Lower leg skin (tissue), 4 donors: ENCODE measurements at regions not wholly inside any gene's neighbourhood (a gene's known extent, or its start where the extent isn't known, plus 50 kb on each side); places are given as distances from the start of the nearest gene placed in this dataset.

Source experiments
- DNase-seq, 2 donors: peaks; one replicate each; pipeline ENCODE4 v3.0.0-alpha.2; 2019; ENCODE audit warnings: low spot score in 2 of 2
- H3K4me3 ChIP-seq: fragments of 200-600 bp; sonication (generic); 2 replicates; pipeline ENCODE4 v1.5.1; 2017; ENCODE audit warnings: mild to moderate bottlenecking, low read depth; ENCODE audit not compliant: poor library complexity, severe bottlenecking
- POLR2A ChIP-seq, 2 donors: fragments of 450-650 bp; IDR thresholded peaks; one replicate each; pipeline ENCODE4 v1.6.1; 2016 to 2017; ENCODE audit warnings: antibody characterized with exemption in 2 of 2, mild to moderate bottlenecking in 1 of 2, moderate library complexity in 1 of 2
- WGBS, 2 donors: methylation state at CpG; one replicate each; pipeline ENCODE4 v1.1.5; 2018; 5-methylcytosine and 5-hydroxymethylcytosine counted together
- intact Hi-C: fragments of 100-400 bp; cut with DNase I; formaldehyde crosslinking; loops from one replicate; pipeline ENCODE4 v1.15.0; 2023; ENCODE audit warnings: low total_unique reads
- TF ChIP-seq, protein P1 (sequence below), 3 donors: fragments of 450-650 bp; IDR thresholded peaks; one replicate each; pipeline ENCODE4 v1.5.1; 2016; ENCODE audit warnings: antibody characterized with exemption in 3 of 3, mild to moderate bottlenecking in 3 of 3, moderate library complexity in 2 of 3

GRCh38 chr9:115604831-115605483, 487.0 kb upstream of the TNC start:
- 31 to 55% methylated on average over 2 of the region's 2 CpGs for WGBS, 2 donors
- no peak for DNase-seq
- H3K4me3 ChIP-seq: no peak overlapping the region
- TF ChIP-seq, protein P1, sequence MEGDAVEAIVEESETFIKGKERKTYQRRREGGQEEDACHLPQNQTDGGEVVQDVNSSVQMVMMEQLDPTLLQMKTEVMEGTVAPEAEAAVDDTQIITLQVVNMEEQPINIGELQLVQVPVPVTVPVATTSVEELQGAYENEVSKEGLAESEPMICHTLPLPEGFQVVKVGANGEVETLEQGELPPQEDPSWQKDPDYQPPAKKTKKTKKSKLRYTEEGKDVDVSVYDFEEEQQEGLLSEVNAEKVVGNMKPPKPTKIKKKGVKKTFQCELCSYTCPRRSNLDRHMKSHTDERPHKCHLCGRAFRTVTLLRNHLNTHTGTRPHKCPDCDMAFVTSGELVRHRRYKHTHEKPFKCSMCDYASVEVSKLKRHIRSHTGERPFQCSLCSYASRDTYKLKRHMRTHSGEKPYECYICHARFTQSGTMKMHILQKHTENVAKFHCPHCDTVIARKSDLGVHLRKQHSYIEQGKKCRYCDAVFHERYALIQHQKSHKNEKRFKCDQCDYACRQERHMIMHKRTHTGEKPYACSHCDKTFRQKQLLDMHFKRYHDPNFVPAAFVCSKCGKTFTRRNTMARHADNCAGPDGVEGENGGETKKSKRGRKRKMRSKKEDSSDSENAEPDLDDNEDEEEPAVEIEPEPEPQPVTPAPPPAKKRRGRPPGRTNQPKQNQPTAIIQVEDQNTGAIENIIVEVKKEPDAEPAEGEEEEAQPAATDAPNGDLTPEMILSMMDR (IDR thresholded peaks at IDR 0.05): no peak
- no peak for TF ChIP-seq POLR2A (IDR thresholded peaks at IDR 0.05)
- intact Hi-C loops: no loop called here

DNA sequence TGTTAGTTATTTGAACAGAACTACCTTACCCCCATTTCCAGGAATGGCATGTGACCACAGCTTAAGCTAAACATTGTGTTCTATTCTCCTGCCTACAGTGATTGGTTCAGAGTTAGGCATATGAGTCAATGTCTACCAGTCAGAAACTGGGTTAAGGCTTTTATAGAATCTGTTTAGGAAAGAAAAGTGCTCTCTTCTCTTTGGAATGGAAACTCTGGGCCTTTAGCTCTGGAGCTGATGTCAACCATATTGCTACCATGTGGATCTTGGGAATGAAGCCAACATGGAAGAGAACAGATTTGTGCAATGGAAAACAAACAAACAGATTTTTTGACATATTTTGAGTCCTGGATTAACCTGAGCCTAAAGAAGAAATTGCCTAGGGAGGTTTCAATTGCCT, 488.9 kb upstream of the TNC start:
- no peak overlapping the region for H3K4me3 ChIP-seq
- intact Hi-C loops: no loop called here
- TF ChIP-seq, protein P1 (IDR thresholded peaks at IDR 0.05): no peak
- no peak for TF ChIP-seq POLR2A (IDR thresholded peaks at IDR 0.05)
- no peak for DNase-seq

- H3K4me3 ChIP-seq: no peak overlapping the region
- 87 to 88% methylated on average over 4 of the region's 4 CpGs for WGBS, 2 donors
These were observed 496.5 kb upstream of the TNC start for GRCh38 chr9:115614326-115614999.

DNA sequence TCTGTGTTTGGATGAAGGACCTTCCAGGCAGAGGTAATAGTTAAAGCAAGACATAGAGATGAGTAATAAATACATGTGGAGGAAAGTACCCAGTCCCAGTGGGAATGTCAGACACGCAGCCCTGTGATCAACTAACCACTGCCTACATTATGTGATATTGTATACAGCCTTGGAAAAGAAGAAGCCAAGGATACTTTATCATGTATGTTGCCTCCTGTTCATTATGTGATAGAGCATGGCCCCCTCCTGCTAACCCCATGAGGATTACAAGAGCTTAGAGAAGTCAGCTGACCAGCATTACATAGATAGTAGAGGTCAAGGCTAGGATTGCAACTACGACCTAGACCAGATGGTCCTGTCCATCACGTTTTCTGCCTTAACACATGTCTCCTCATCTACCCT, 497.0 kb upstream of the TNC start:
- no peak for DNase-seq
- TF ChIP-seq POLR2A (IDR thresholded peaks at IDR 0.05): no peak
- TF ChIP-seq, protein P1 (IDR thresholded peaks at IDR 0.05): no peak
- no peak overlapping the region for H3K4me3 ChIP-seq
- intact Hi-C loops: no loop called here
- 69 to 74% methylated on average over 3 of the region's 3 CpGs for WGBS, 2 donors

More at GRCh38 chr9:115614326-115614999, 496.5 kb upstream of the TNC start:
- intact Hi-C loops: no loop called here
- no peak for DNase-seq
- TF ChIP-seq, protein P1 (IDR thresholded peaks at IDR 0.05): no peak
- TF ChIP-seq POLR2A (IDR thresholded peaks at IDR 0.05): no peak

- intact Hi-C loops: no loop called here
- DNase-seq: no peak
- no peak overlapping the region for H3K4me3 ChIP-seq
- WGBS, 2 donors: 42 to 45% methylated on average over 4 of the region's 4 CpGs
- no peak for TF ChIP-seq POLR2A (IDR thresholded peaks at IDR 0.05)
- TF ChIP-seq, protein P1 (IDR thresholded peaks at IDR 0.05): no peak
These were observed 498.1 kb upstream of the TNC start for GRCh38 chr9:115615821-115616665.
